ENCODE measurements at regions not wholly inside any gene's neighbourhood (a gene's known extent, or its start where the extent isn't known, plus 50 kb on each side); places are given as distances from the start of the nearest gene placed in this dataset.

- Histone ChIP-seq H4K20me1 (ENCODE audit: insufficient read depth, low read length) (no peaks in the 10 kb centered on the region), H3K27me3 (ENCODE audit: control insufficient read depth in 1 of 2, insufficient read depth in 2 of 2, low read length in 2 of 2) (peaks cover 0 to 18% of the 10 kb centered on the region in 2 experiments; a peak in 2 of 5 replicates), H3K4me1 (ENCODE audit: insufficient read depth, low read length) (no peaks in the 10 kb centered on the region), H3K27ac (ENCODE audit: extremely low read length, insufficient read depth, low read length) (no peak overlapping the region), H3K4me2 (ENCODE audit: low read depth, low read length) (no peak overlapping the region), H3K9me3 (ENCODE audit: low read length) (no peaks in the 10 kb centered on the region), H3K36me3 (replicated peaks in 1 of 2; ENCODE audit: control insufficient read depth in 1 of 2, insufficient read depth in 2 of 2, low read length in 2 of 2) (no peaks in the 10 kb centered on the region), H2AFZ (ENCODE audit: low read length) (no peak overlapping the region), H3K4me3 (replicated peaks in 1 of 3; ENCODE audit: insufficient read depth in 1 of 3, low read depth in 2 of 3, low read length in 3 of 3) (no peak overlapping the region), H3K79me2 (ENCODE audit: insufficient read depth, low read length) (no peaks in the 10 kb centered on the region), H3K9ac (ENCODE audit: insufficient read depth, low read depth, low read length) (no peak overlapping the region)
- DNase-seq (ENCODE audit: low spot score): no peak
- FAIRE-seq: no peak
- intact Hi-C loops (cut with micrococcal nuclease; ENCODE audit: unreplicated experiment) (no loop called here), in situ Hi-C loops (cut with HindIII; ENCODE audit: extremely low pct_ligation_motif_present, low pct_unique_long_range_greater_than_20kb) (no loop called here)
- no TSS peak for BruUV-seq (replicated peaks)
- no peak for TF ChIP-seq ZFP91 (CRISPR knock-in tag; IDR thresholded peaks at IDR 0.05; ENCODE audit: borderline replicate concordance)
- TF ChIP-seq JUND (CRISPR knock-in tag; IDR thresholded peaks at IDR 0.05): no peak
- no peak for TF ChIP-seq IKZF1 (IDR thresholded peaks at IDR 0.05)
- TF ChIP-seq GATA4 (IDR thresholded peaks at IDR 0.05; ENCODE audit: borderline replicate concordance, low read depth): no peak
- no peak for TF ChIP-seq ZNF570 (CRISPR knock-in tag; IDR thresholded peaks at IDR 0.05; ENCODE audit: borderline replicate concordance)
- no peak for TF ChIP-seq CREB3 (CRISPR knock-in tag; IDR thresholded peaks at IDR 0.05)
- TF ChIP-seq HNRNPH1 (optimal IDR thresholded peaks at IDR 0.05; ENCODE audit: low read depth, low read length): no peak
- TF ChIP-seq ISX (CRISPR knock-in tag; conservative IDR thresholded peaks at IDR 0.05): no peak
- TF ChIP-seq, protein P1, sequence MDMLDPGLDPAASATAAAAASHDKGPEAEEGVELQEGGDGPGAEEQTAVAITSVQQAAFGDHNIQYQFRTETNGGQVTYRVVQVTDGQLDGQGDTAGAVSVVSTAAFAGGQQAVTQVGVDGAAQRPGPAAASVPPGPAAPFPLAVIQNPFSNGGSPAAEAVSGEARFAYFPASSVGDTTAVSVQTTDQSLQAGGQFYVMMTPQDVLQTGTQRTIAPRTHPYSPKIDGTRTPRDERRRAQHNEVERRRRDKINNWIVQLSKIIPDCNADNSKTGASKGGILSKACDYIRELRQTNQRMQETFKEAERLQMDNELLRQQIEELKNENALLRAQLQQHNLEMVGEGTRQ (IDR thresholded peaks at IDR 0.05; ENCODE audit: low read depth, low read length): no peak
- TF ChIP-seq, protein P1 (CRISPR knock-in tag; IDR thresholded peaks at IDR 0.05; ENCODE audit: borderline replicate concordance): no peak
- no peak for TF ChIP-seq KIAA2018 (CRISPR knock-in tag; IDR thresholded peaks at IDR 0.05; ENCODE audit: borderline replicate concordance)
- CTCF ChIA-PET (ENCODE audit: low intra/inter-chr PET ratio, low total read pairs): no interaction called here
- ATAC-seq: no peak
- WGBS (ENCODE audit: low lambda C conversion rate): 13% methylated on average over 3 of the region's 3 CpGs
- POLR2A ChIA-PET: no interaction called here
Measured at GRCh38 chr2:65866148-65866547, 433.7 kb upstream of the SPRED2 start.
